ENCODE measurements at regions not wholly inside any gene's neighbourhood (a gene's known extent, or its start where the extent isn't known, plus 50 kb on each side); places are given as distances from the start of the nearest gene placed in this dataset.

- H3K27me3 ChIP-seq (ENCODE audit: control insufficient read depth in 1 of 2, insufficient read depth in 2 of 2, low read length in 2 of 2): peaks cover 0 to 3% of the 10 kb centered on the region in 2 experiments
- DNase-seq: no peak
- Mint-ChIP-seq H3K27ac (no peak overlapping the region), H3K9me3 (no peaks in the 10 kb centered on the region), H3K36me3 (ENCODE audit: low read depth) (no peaks in the 10 kb centered on the region), H3K4me1 (ENCODE audit: low read depth) (no peaks in the 10 kb centered on the region), H3K4me3 (no peak overlapping the region), H3K27me3 (no peaks in the 10 kb centered on the region)
- POLR2A ChIA-PET: no interaction called here
- no peak overlapping the region for H3K4me3 ChIP-seq (ENCODE audit: low read length)
- H3K36me3 ChIP-seq (ENCODE audit: insufficient read depth, low read length): no peaks in the 10 kb centered on the region
- no peaks in the 10 kb centered on the region for H3K9me3 ChIP-seq (ENCODE audit: control insufficient read depth in 1 of 2, insufficient read depth in 1 of 2, low read length in 2 of 2)
- CTCF ChIA-PET: no interaction called here
- H3K4me1 ChIP-seq (ENCODE audit: insufficient read depth, low read length): no peaks in the 10 kb centered on the region
- no peak for ATAC-seq (ENCODE audit: poor library complexity)
- no peak for TF ChIP-seq CTCF (IDR thresholded peaks at IDR 0.05)
- no peak overlapping the region for H3K27ac ChIP-seq (ENCODE audit: low read depth in 1 of 2, low read length in 2 of 2)
- intact Hi-C loops (cut with DNase I, micrococcal nuclease): no loop called here
Measured at GRCh38 chr18:11521853-11522252, 87.5 kb upstream of the SLC35G4 start.

GRCh38 chr18:11520536-11520935 is 88.9 kb upstream of the SLC35G4 start:
- ChIA-PET POLR2A (interaction anchor here (0.6 kb wide), 1 partner anchor 371 kb away, joined by 3 read pairs; no protein-coding TSS in a partner anchor), CTCF (no interaction called here)
- H3K36me3 ChIP-seq (ENCODE audit: insufficient read depth, low read length): no peaks in the 10 kb centered on the region
- H3K4me3 Mint-ChIP-seq: no peak overlapping the region
- ATAC-seq (ENCODE audit: poor library complexity) (no peak), DNase-seq (no peak)
- no peaks in the 10 kb centered on the region for H3K9me3 ChIP-seq (ENCODE audit: control insufficient read depth in 1 of 2, insufficient read depth in 1 of 2, low read length in 2 of 2)
- no peaks in the 10 kb centered on the region for H3K4me1 ChIP-seq (ENCODE audit: insufficient read depth, low read length)
- H3K27ac Mint-ChIP-seq: no peak overlapping the region
- H3K27ac ChIP-seq (ENCODE audit: low read depth in 1 of 2, low read length in 2 of 2): no peak overlapping the region
- no peaks in the 10 kb centered on the region for H3K9me3 Mint-ChIP-seq
- H3K36me3 Mint-ChIP-seq (ENCODE audit: low read depth): no peaks in the 10 kb centered on the region
- no peak for TF ChIP-seq CTCF (IDR thresholded peaks at IDR 0.05)
- H3K27me3 ChIP-seq (ENCODE audit: control insufficient read depth in 1 of 2, insufficient read depth in 2 of 2, low read length in 2 of 2): peaks cover 0 to 3% of the 10 kb centered on the region in 2 experiments
- H3K4me1 Mint-ChIP-seq (ENCODE audit: low read depth): no peaks in the 10 kb centered on the region
- no peak overlapping the region for H3K4me3 ChIP-seq (ENCODE audit: low read length)
- intact Hi-C loops (cut with DNase I, micrococcal nuclease): no loop called here
- H3K27me3 Mint-ChIP-seq: no peaks in the 10 kb centered on the region

- CTCF ChIA-PET: interaction anchor here (0.6 kb wide), 1 partner anchor 410 kb away, joined by 3 read pairs; no protein-coding TSS in a partner anchor
Measured at GRCh38 chr18:11518788-11519685, 90.4 kb upstream of the SLC35G4 start.

More at GRCh38 chr18:11518788-11519685, 90.4 kb upstream of the SLC35G4 start:
- Mint-ChIP-seq H3K27ac (no peak overlapping the region), H3K36me3 (ENCODE audit: low read depth) (no peaks in the 10 kb centered on the region), H3K9me3 (no peaks in the 10 kb centered on the region), H3K4me1 (ENCODE audit: low read depth) (no peaks in the 10 kb centered on the region), H3K27me3 (no peaks in the 10 kb centered on the region), H3K4me3 (no peak overlapping the region)
- Histone ChIP-seq H3K36me3 (ENCODE audit: insufficient read depth, low read length) (no peaks in the 10 kb centered on the region), H3K4me3 (ENCODE audit: low read length) (no peak overlapping the region), H3K9me3 (ENCODE audit: control insufficient read depth in 1 of 2, insufficient read depth in 1 of 2, low read length in 2 of 2) (no peaks in the 10 kb centered on the region), H3K27me3 (ENCODE audit: control insufficient read depth in 1 of 2, insufficient read depth in 2 of 2, low read length in 2 of 2) (no peaks in the 10 kb centered on the region), H3K4me1 (ENCODE audit: insufficient read depth, low read length) (no peaks in the 10 kb centered on the region), H3K27ac (ENCODE audit: low read depth in 1 of 2, low read length in 2 of 2) (no peak overlapping the region)
- TF ChIP-seq CTCF (IDR thresholded peaks at IDR 0.05): peak; percentile 31
- DNase-seq (peak in 3 of 14 experiments; percentile 21 to 29 (median 26)), ATAC-seq (ENCODE audit: poor library complexity) (no peak)
- intact Hi-C loops (cut with DNase I, micrococcal nuclease): no loop called here
- POLR2A ChIA-PET: no interaction called here
